Spleen (tissue), 11 donors: ENCODE measurements at regions not wholly inside any gene's neighbourhood (a gene's known extent, or its start where the extent isn't known, plus 50 kb on each side); places are given as distances from the start of the nearest gene placed in this dataset.

Experiments used
- DNase-seq: peaks from one replicate; pipeline ENCODE4 v3.0.0-alpha.2; 2020
- H3K27ac ChIP-seq, 8 donors: fragments of 200-600 bp; sonication (generic) in 7 of 8; 1 replicate in 4 of 8; 2 replicates in 4 of 8; pipeline versions ENCODE4 v1.5.0 to v1.8.0; 2016 to 2021; ENCODE audit warnings: inconsistent platforms in 4 of 8, mild to moderate bottlenecking in 4 of 8, moderate library complexity in 1 of 8
- H3K27me3 ChIP-seq, 7 donors: fragments of 200-600 bp; sonication (generic) in 6 of 7; replicated peaks in 1 of 7; 1 replicate in 4 of 7; 2 replicates in 3 of 7; pipeline versions ENCODE4 v1.5.0 to v1.8.0; 2016 to 2021; ENCODE audit warnings: inconsistent platforms in 3 of 7, mild to moderate bottlenecking in 1 of 7
- H3K36me3 ChIP-seq, 6 donors: fragments of 200-600 bp; sonication (generic) in 5 of 6; 1 replicate in 4 of 6; 2 replicates in 2 of 6; pipeline versions ENCODE4 v1.5.0 to v1.8.0; 2016 to 2021; ENCODE audit warnings: inconsistent platforms in 2 of 6
- H3K4me1 ChIP-seq, 6 donors: fragments of 200-600 bp; sonication (generic) in 5 of 6; 1 replicate in 3 of 6; 2 replicates in 3 of 6; pipeline versions ENCODE4 v1.5.0 to v1.8.0; 2016 to 2021; ENCODE audit warnings: inconsistent platforms in 3 of 6
- H3K4me3 ChIP-seq, 8 donors: fragments of 200-600 bp; sonication (generic) in 7 of 8; 1 replicate in 4 of 8; 2 replicates in 4 of 8; pipeline versions ENCODE4 v1.5.0 to v1.8.0; 2016 to 2021; ENCODE audit warnings: inconsistent platforms in 4 of 8, mild to moderate bottlenecking in 4 of 8, moderate library complexity in 2 of 8
- H3K9me3 ChIP-seq, 8 donors: fragments of 200-600 bp; sonication (generic) in 7 of 8; 1 replicate in 4 of 8; 2 replicates in 4 of 8; pipeline versions ENCODE4 v1.5.0 to v1.8.0; 2016 to 2021; ENCODE audit warnings: inconsistent platforms in 4 of 8
- POLR2A ChIP-seq, 3 donors: fragments of 450-650 bp; IDR thresholded peaks; one replicate each; pipeline ENCODE4 v1.5.1; 2017; ENCODE audit warnings: antibody characterized with exemption in 3 of 3, mild to moderate bottlenecking in 1 of 3
- POLR2AphosphoS5 ChIP-seq, 3 donors: sonication (generic); formaldehyde crosslinking; IDR thresholded peaks; one replicate each; pipeline ENCODE4 v1.5.1; 2017; ENCODE audit warnings: antibody characterized with exemption in 3 of 3
- WGBS, 5 donors: extraction: QIAGEN DNeasy Blood & Tissue Kit in 3 of 5; methylation state at CpG; one replicate each; pipeline versions ENCODE4 v1.1.5 to v1.1.7; 2013 to 2018; 5-methylcytosine and 5-hydroxymethylcytosine counted together
- intact Hi-C: fragments of 100-400 bp; cut with DNase I; formaldehyde crosslinking; loops from one replicate; pipeline ENCODE4 v1.15.0; 2023; ENCODE audit warnings: low total_unique reads
- TF ChIP-seq, protein P1 (sequence below), 11 experiments: fragments of 200-600 bp in 7 of 11; fragments of 450-650 bp in 4 of 11; sonication (generic) in 4 of 11; IDR thresholded peaks in 8 of 11; conservative IDR thresholded peaks in 3 of 11; 1 replicate in 7 of 11; 2 replicates in 4 of 11; pipeline versions ENCODE4 v1.4.0 to v1.8.0; 2016 to 2021; ENCODE audit warnings: antibody characterized with exemption in 11 of 11, inconsistent platforms in 4 of 11, mild to moderate bottlenecking in 1 of 11
- donor health status: healthy with polysubstance abuse.
- donor health status: DM: no; HTN: no; CAD: no; lungs with moderate emphysema.
- donor health status: DM: no; HTN: no; CAD: no.
- donor health status: Bipolar disorder and iron deficiency.
- donor health status: healthy.
- donor health status: DM: no; HTN: no; CAD: no.
- donor health status: DM: yes; HTN: yes; CAD: no.

DNA sequence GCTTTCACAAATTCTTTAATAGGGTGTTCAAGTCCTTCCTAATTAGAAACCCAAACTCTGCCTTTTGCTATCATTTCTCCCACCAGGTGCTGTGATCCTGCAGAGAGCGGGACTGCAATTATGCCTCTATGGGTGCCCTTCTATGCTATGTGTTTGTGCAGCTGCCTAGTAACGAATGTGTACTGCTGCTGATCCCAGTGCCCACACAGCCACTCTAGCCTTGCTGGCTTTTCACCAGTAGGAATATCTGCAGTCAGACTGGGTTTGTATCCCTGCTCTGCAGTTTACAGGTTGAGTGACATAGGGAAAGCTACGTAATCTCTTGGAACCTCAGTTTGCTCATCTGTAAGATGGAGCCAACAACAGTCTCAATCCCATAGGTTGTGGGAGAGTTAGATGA is 179.6 kb upstream of the IRX3 start:
- Histone ChIP-seq H3K9me3 (peaks cover 0 to 37% (median 33%) of the 10 kb centered on the region in 8 donors), H3K27ac (no peak overlapping the region), H3K36me3 (no peaks in the 10 kb centered on the region), H3K27me3 (peaks cover 0 to 5% (median 0%) of the 10 kb centered on the region in 7 donors), H3K4me1 (no peaks in the 10 kb centered on the region), H3K4me3 (no peak overlapping the region)
- 84 to 96% (median 89%) methylated on average over 3 of the region's 3 CpGs for WGBS, 5 donors
- intact Hi-C loops: no loop called here
- TF ChIP-seq, protein P1, sequence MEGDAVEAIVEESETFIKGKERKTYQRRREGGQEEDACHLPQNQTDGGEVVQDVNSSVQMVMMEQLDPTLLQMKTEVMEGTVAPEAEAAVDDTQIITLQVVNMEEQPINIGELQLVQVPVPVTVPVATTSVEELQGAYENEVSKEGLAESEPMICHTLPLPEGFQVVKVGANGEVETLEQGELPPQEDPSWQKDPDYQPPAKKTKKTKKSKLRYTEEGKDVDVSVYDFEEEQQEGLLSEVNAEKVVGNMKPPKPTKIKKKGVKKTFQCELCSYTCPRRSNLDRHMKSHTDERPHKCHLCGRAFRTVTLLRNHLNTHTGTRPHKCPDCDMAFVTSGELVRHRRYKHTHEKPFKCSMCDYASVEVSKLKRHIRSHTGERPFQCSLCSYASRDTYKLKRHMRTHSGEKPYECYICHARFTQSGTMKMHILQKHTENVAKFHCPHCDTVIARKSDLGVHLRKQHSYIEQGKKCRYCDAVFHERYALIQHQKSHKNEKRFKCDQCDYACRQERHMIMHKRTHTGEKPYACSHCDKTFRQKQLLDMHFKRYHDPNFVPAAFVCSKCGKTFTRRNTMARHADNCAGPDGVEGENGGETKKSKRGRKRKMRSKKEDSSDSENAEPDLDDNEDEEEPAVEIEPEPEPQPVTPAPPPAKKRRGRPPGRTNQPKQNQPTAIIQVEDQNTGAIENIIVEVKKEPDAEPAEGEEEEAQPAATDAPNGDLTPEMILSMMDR (IDR thresholded peaks at IDR 0.05 in 8 of 11, conservative IDR thresholded peaks at IDR 0.05 in 3 of 11): no peak
- no peak for TF ChIP-seq POLR2AphosphoS5 (IDR thresholded peaks at IDR 0.05)
- TF ChIP-seq POLR2A (IDR thresholded peaks at IDR 0.05): no peak
- no peak for DNase-seq

DNA sequence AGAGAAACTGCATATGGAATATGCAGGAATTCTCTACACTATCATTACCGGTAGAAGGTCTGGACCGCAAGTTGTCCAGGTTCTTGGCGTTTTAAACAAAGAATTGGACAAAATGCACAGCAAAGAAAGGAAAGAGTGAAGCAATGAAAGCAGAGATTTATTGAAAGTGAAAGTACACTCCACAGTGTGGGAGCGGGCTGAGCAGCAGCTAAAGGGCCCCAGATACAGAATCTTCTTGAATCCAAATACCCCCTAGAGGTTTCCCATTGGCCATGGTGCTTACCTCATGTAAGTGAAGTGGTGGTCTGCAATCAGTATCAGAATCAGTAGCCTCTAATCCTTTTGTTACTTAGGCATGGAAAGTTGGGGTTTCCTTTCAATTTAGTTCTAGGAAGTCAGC is 178.5 kb upstream of the IRX3 start:
- DNase-seq: no peak
- Histone ChIP-seq H3K27me3 (peaks cover 0 to 4% (median 0%) of the 10 kb centered on the region in 7 donors), H3K9me3 (peaks cover 0 to 37% (median 33%) of the 10 kb centered on the region in 8 donors), H3K27ac (no peak overlapping the region), H3K4me3 (no peak overlapping the region), H3K4me1 (no peaks in the 10 kb centered on the region), H3K36me3 (no peaks in the 10 kb centered on the region)
- TF ChIP-seq POLR2AphosphoS5 (IDR thresholded peaks at IDR 0.05): no peak
- TF ChIP-seq, protein P1 (IDR thresholded peaks at IDR 0.05 in 8 of 11, conservative IDR thresholded peaks at IDR 0.05 in 3 of 11): no peak
- no peak for TF ChIP-seq POLR2A (IDR thresholded peaks at IDR 0.05)
- intact Hi-C loops: no loop called here
- WGBS, 5 donors: 80 to 92% (median 91%) methylated on average over 4 of the region's 4 CpGs

DNA sequence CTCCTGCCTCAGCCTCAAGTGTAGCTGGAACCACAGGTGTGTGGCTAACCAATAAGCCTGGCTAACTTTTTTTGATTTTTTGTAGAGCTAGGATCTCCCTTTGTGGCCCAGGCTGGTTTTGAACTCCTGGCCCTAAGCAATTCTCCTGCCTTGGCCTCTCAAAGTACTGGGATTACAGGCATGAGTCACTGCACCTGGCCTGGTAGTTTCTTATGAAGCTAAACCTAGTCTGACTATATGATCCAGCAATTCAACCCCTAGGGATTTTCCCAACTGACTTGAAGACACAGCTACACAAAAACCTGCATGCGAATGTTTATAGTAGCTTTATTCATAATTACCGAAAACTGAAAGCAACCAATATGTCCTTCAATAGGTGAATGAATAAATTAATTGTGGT is 176.2 kb upstream of the IRX3 start:
- no peak for DNase-seq
- H3K4me1 ChIP-seq: no peaks in the 10 kb centered on the region
- H3K27me3 ChIP-seq: peaks cover 0 to 5% (median 0%) of the 10 kb centered on the region in 7 donors
- 81 to 97% (median 96%) methylated on average over 2 of the region's 2 CpGs for WGBS, 5 donors
- no peak overlapping the region for H3K27ac ChIP-seq
- H3K4me3 ChIP-seq: no peak overlapping the region
- TF ChIP-seq, protein P1 (IDR thresholded peaks at IDR 0.05 in 8 of 11, conservative IDR thresholded peaks at IDR 0.05 in 3 of 11): no peak
- TF ChIP-seq POLR2AphosphoS5 (IDR thresholded peaks at IDR 0.05): no peak
- TF ChIP-seq POLR2A (IDR thresholded peaks at IDR 0.05): no peak
- intact Hi-C loops: no loop called here
- H3K9me3 ChIP-seq: peaks cover 0 to 37% (median 33%) of the 10 kb centered on the region in 8 donors
- no peaks in the 10 kb centered on the region for H3K36me3 ChIP-seq

DNA sequence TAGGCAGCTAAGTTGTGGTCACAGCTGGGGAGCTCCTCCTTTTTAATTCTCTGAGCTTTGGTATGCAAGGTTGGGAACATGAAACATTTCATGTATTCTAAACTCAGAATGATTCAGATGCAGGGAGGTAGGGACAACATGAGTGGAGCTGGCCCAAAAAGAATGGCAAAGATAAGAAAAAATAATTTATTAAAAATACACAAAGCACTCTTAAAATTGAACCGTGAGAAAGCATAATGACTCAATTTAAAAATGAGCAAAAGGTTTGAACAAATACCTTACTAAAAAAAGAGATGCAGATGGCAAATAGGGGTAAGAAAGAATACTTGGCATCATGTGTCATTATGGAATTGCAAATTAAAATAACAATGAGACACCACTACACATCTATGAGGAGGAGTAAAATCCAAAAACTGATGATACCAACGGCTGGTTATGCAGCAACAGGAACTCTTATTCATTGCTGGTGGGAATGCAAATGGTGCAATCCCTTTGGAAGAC is 175.6 kb upstream of the IRX3 start:
- peaks cover 0 to 5% (median 0%) of the 10 kb centered on the region in 7 donors for H3K27me3 ChIP-seq
- DNase-seq: no peak
- no peaks in the 10 kb centered on the region for H3K36me3 ChIP-seq
- H3K27ac ChIP-seq: no peak overlapping the region
- intact Hi-C loops: no loop called here
- H3K4me3 ChIP-seq: no peak overlapping the region
- H3K4me1 ChIP-seq: no peaks in the 10 kb centered on the region
- 77 to 84% (median 79%) methylated on average over 2 of the region's 2 CpGs for WGBS, 5 donors
- TF ChIP-seq, protein P1 (IDR thresholded peaks at IDR 0.05 in 8 of 11, conservative IDR thresholded peaks at IDR 0.05 in 3 of 11): no peak
- TF ChIP-seq POLR2AphosphoS5 (IDR thresholded peaks at IDR 0.05) (no peak), POLR2A (IDR thresholded peaks at IDR 0.05) (no peak)
- H3K9me3 ChIP-seq: peaks cover 0 to 37% (median 33%) of the 10 kb centered on the region in 8 donors
